ENCODE measurements at regions not wholly inside any gene's neighbourhood (a gene's known extent, or its start where the extent isn't known, plus 50 kb on each side); places are given as distances from the start of the nearest gene placed in this dataset.

- no peak overlapping the region for H3K9ac ChIP-seq (ENCODE audit: low read length)
- H3K36me3 ChIP-seq (ENCODE audit: control insufficient read depth in 1 of 2, insufficient read depth in 2 of 2, low read length in 2 of 2) = no peaks in the 10 kb centered on the region
- no peak overlapping the region for H3K27ac ChIP-seq (ENCODE audit: low read depth, low read length)
- no peak overlapping the region for H3K14ac ChIP-seq (ENCODE audit: low read length)
- H3K79me1 ChIP-seq (ENCODE audit: low read length) = no peaks in the 10 kb centered on the region
- H3K4ac ChIP-seq (ENCODE audit: low read depth, low read length) = no peak overlapping the region
- no peak overlapping the region for H3K23ac ChIP-seq (ENCODE audit: low read length)
- DNase-seq = peak; percentile 80 to 83
- no peak overlapping the region for H2BK5ac ChIP-seq (ENCODE audit: low read depth, low read length, poor library complexity)
- no peak overlapping the region for H2AFZ ChIP-seq (ENCODE audit: insufficient read depth, low read length, poor library complexity)
- no peak overlapping the region for H3K4me3 ChIP-seq (ENCODE audit: low read depth, low read length)
- H3K27me3 ChIP-seq (ENCODE audit: insufficient read depth, low read length) = no peaks in the 10 kb centered on the region
- H2AK5ac ChIP-seq (ENCODE audit: low read length) = peak overlapping the region; percentile 1
- H3K4me1 ChIP-seq (ENCODE audit: control insufficient read depth in 1 of 2, insufficient read depth in 2 of 2, low read length in 2 of 2) = peaks cover 0 to 3% of the 10 kb centered on the region in 2 experiments
- no peak overlapping the region for H4K8ac ChIP-seq (ENCODE audit: low read depth, low read length)
- H2BK12ac ChIP-seq (ENCODE audit: low read length) = no peak overlapping the region
- H4K12ac ChIP-seq (ENCODE audit: low read depth, low read length) = no peak overlapping the region
- no peaks in the 10 kb centered on the region for H3K79me2 ChIP-seq (ENCODE audit: control insufficient read depth, insufficient read depth, low read length, poor library complexity)
- no peak overlapping the region for H3K18ac ChIP-seq (ENCODE audit: low read length)
- no peak overlapping the region for H3K4me2 ChIP-seq (ENCODE audit: low read length)
- no peak overlapping the region for H2BK120ac ChIP-seq (ENCODE audit: insufficient read depth, low read length, poor library complexity)
- no peaks in the 10 kb centered on the region for H3K9me3 ChIP-seq (ENCODE audit: insufficient read depth, low read depth, low read length)
- H4K91ac ChIP-seq (ENCODE audit: low read depth, low read length) = peak overlapping the region; percentile 65
- no CpG with 5 or more reads among the region's 20 CpGs for WGBS (ENCODE audit: extremely low coverage, insufficient coverage, insufficient read length)
Observed at GRCh38 chr20:50269091-50270033, 78.7 kb downstream of the CEBPB start.

- Histone ChIP-seq H3K9ac (ENCODE audit: low read length) (no peak overlapping the region), H2BK120ac (ENCODE audit: insufficient read depth, low read length, poor library complexity) (no peak overlapping the region), H3K79me2 (ENCODE audit: control insufficient read depth, insufficient read depth, low read length, poor library complexity) (no peaks in the 10 kb centered on the region), H3K4ac (ENCODE audit: low read depth, low read length) (no peak overlapping the region), H3K4me2 (ENCODE audit: low read length) (no peak overlapping the region), H3K18ac (ENCODE audit: low read length) (no peak overlapping the region), H2BK12ac (ENCODE audit: low read length) (no peak overlapping the region), H3K23ac (ENCODE audit: low read length) (no peak overlapping the region), H2BK5ac (ENCODE audit: low read depth, low read length, poor library complexity) (no peak overlapping the region), H3K27me3 (ENCODE audit: insufficient read depth, low read length) (no peaks in the 10 kb centered on the region), H3K14ac (ENCODE audit: low read length) (no peak overlapping the region), H4K12ac (ENCODE audit: low read depth, low read length) (no peak overlapping the region), H3K4me3 (ENCODE audit: low read depth, low read length) (no peak overlapping the region), H3K36me3 (ENCODE audit: control insufficient read depth in 1 of 2, insufficient read depth in 2 of 2, low read length in 2 of 2) (no peaks in the 10 kb centered on the region), H4K8ac (ENCODE audit: low read depth, low read length) (no peak overlapping the region), H3K27ac (ENCODE audit: low read depth, low read length) (no peak overlapping the region), H3K4me1 (ENCODE audit: control insufficient read depth in 1 of 2, insufficient read depth in 2 of 2, low read length in 2 of 2) (peaks cover 0 to 3% of the 10 kb centered on the region in 2 experiments), H4K91ac (ENCODE audit: low read depth, low read length) (no peak overlapping the region), H3K79me1 (ENCODE audit: low read length) (no peaks in the 10 kb centered on the region), H2AFZ (ENCODE audit: insufficient read depth, low read length, poor library complexity) (no peak overlapping the region), H3K9me3 (ENCODE audit: insufficient read depth, low read depth, low read length) (no peaks in the 10 kb centered on the region), H2AK5ac (ENCODE audit: low read length) (no peak overlapping the region)
- WGBS (ENCODE audit: extremely low coverage, insufficient coverage, insufficient read length) = no CpG with 5 or more reads among the region's 8 CpGs
- no peak for DNase-seq
Observed at GRCh38 chr20:50270034-50270395, 79.4 kb downstream of the CEBPB start.

- H3K14ac ChIP-seq (ENCODE audit: low read length) = no peak overlapping the region
- H2BK12ac ChIP-seq (ENCODE audit: low read length) = no peak overlapping the region
- H4K12ac ChIP-seq (ENCODE audit: low read depth, low read length) = no peak overlapping the region
- H3K27me3 ChIP-seq (ENCODE audit: insufficient read depth, low read length) = no peaks in the 10 kb centered on the region
- H3K4me1 ChIP-seq (ENCODE audit: control insufficient read depth in 1 of 2, insufficient read depth in 2 of 2, low read length in 2 of 2) = peaks cover 0 to 3% of the 10 kb centered on the region in 2 experiments
- no peaks in the 10 kb centered on the region for H3K79me1 ChIP-seq (ENCODE audit: low read length)
- no peak overlapping the region for H2BK120ac ChIP-seq (ENCODE audit: insufficient read depth, low read length, poor library complexity)
- H3K79me2 ChIP-seq (ENCODE audit: control insufficient read depth, insufficient read depth, low read length, poor library complexity) = no peaks in the 10 kb centered on the region
- H4K91ac ChIP-seq (ENCODE audit: low read depth, low read length) = no peak overlapping the region
- no peaks in the 10 kb centered on the region for H3K36me3 ChIP-seq (ENCODE audit: control insufficient read depth in 1 of 2, insufficient read depth in 2 of 2, low read length in 2 of 2)
- H2BK5ac ChIP-seq (ENCODE audit: low read depth, low read length, poor library complexity) = no peak overlapping the region
- no peak overlapping the region for H2AFZ ChIP-seq (ENCODE audit: insufficient read depth, low read length, poor library complexity)
- no peak overlapping the region for H3K9ac ChIP-seq (ENCODE audit: low read length)
- H3K4me3 ChIP-seq (ENCODE audit: low read depth, low read length) = no peak overlapping the region
- WGBS (ENCODE audit: extremely low coverage, insufficient coverage, insufficient read length) = no CpG with 5 or more reads among the region's 19 CpGs
- peak; percentile 23 to 27 for DNase-seq
- no peak overlapping the region for H4K8ac ChIP-seq (ENCODE audit: low read depth, low read length)
- H3K4ac ChIP-seq (ENCODE audit: low read depth, low read length) = no peak overlapping the region
- no peak overlapping the region for H3K27ac ChIP-seq (ENCODE audit: low read depth, low read length)
- no peak overlapping the region for H2AK5ac ChIP-seq (ENCODE audit: low read length)
- no peak overlapping the region for H3K4me2 ChIP-seq (ENCODE audit: low read length)
- no peaks in the 10 kb centered on the region for H3K9me3 ChIP-seq (ENCODE audit: insufficient read depth, low read depth, low read length)
- no peak overlapping the region for H3K18ac ChIP-seq (ENCODE audit: low read length)
- no peak overlapping the region for H3K23ac ChIP-seq (ENCODE audit: low read length)
Observed at GRCh38 chr20:50270569-50270968, 79.9 kb downstream of the CEBPB start.

GRCh38 chr20:50271176-50271575, 80.5 kb downstream of the CEBPB start:
- Histone ChIP-seq H3K23ac (ENCODE audit: low read length) (no peak overlapping the region), H3K9me3 (ENCODE audit: insufficient read depth, low read depth, low read length) (no peaks in the 10 kb centered on the region), H3K27me3 (ENCODE audit: insufficient read depth, low read length) (no peaks in the 10 kb centered on the region), H3K79me2 (ENCODE audit: control insufficient read depth, insufficient read depth, low read length, poor library complexity) (no peaks in the 10 kb centered on the region), H2AK5ac (ENCODE audit: low read length) (peak overlapping the region; percentile 58), H2BK120ac (ENCODE audit: insufficient read depth, low read length, poor library complexity) (no peak overlapping the region), H3K9ac (ENCODE audit: low read length) (no peak overlapping the region), H3K4me3 (ENCODE audit: low read depth, low read length) (no peak overlapping the region), H4K8ac (ENCODE audit: low read depth, low read length) (no peak overlapping the region), H3K4me2 (ENCODE audit: low read length) (no peak overlapping the region), H3K36me3 (ENCODE audit: control insufficient read depth in 1 of 2, insufficient read depth in 2 of 2, low read length in 2 of 2) (no peaks in the 10 kb centered on the region), H3K4me1 (ENCODE audit: control insufficient read depth in 1 of 2, insufficient read depth in 2 of 2, low read length in 2 of 2) (peaks cover 0 to 3% of the 10 kb centered on the region in 2 experiments), H4K91ac (ENCODE audit: low read depth, low read length) (no peak overlapping the region), H3K79me1 (ENCODE audit: low read length) (peaks cover 2% of the 10 kb centered on the region), H4K12ac (ENCODE audit: low read depth, low read length) (no peak overlapping the region), H3K27ac (ENCODE audit: low read depth, low read length) (no peak overlapping the region), H2BK12ac (ENCODE audit: low read length) (no peak overlapping the region), H2AFZ (ENCODE audit: insufficient read depth, low read length, poor library complexity) (no peak overlapping the region), H2BK5ac (ENCODE audit: low read depth, low read length, poor library complexity) (no peak overlapping the region), H3K4ac (ENCODE audit: low read depth, low read length) (no peak overlapping the region), H3K18ac (ENCODE audit: low read length) (no peak overlapping the region), H3K14ac (ENCODE audit: low read length) (no peak overlapping the region)
- no CpG with 5 or more reads among the region's 7 CpGs for WGBS (ENCODE audit: extremely low coverage, insufficient coverage, insufficient read length)
- DNase-seq = no peak
